HL-60 (cell line): ENCODE measurements at regions not wholly inside any gene's neighbourhood (a gene's known extent, or its start where the extent isn't known, plus 50 kb on each side); places are given as distances from the start of the nearest gene placed in this dataset.

ENCODE experiments used
- SPI1 ChIP-seq: IDR thresholded peaks from 2 replicates; pipeline ENCODE4 v1.6.1; 2012; ENCODE audit warnings: low read depth, mild to moderate bottlenecking, borderline replicate concordance
- TF ChIP-seq, protein P1 (sequence below): IDR thresholded peaks from one replicate; pipeline ENCODE4 v1.5.1; 2011; ENCODE audit warnings: low read length, control low read depth, inconsistent platforms; ENCODE audit not compliant: insufficient read depth

DNA sequence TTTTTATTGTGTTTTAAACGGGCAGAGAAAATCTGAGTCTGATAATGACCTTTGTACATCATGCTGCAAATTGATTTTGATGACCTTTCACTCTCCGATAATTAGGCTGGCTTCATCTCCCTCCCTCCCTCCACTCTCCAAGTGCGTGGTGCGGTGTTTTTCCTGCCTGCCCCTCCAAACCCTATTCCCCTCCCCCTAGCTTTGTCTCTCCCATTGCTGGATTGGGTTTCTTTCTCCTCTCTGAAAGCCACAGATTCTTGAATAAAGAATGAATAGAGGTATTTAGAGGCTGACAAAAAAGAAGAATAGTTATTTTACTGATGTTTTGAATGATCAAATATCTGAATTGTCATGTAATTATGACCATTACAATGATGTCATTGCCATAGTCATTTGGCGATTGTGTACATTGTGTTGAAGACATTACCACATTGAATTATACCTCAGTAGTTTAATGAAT is 571.1 kb upstream of the ZNF608 start:
- TF ChIP-seq, protein P1, sequence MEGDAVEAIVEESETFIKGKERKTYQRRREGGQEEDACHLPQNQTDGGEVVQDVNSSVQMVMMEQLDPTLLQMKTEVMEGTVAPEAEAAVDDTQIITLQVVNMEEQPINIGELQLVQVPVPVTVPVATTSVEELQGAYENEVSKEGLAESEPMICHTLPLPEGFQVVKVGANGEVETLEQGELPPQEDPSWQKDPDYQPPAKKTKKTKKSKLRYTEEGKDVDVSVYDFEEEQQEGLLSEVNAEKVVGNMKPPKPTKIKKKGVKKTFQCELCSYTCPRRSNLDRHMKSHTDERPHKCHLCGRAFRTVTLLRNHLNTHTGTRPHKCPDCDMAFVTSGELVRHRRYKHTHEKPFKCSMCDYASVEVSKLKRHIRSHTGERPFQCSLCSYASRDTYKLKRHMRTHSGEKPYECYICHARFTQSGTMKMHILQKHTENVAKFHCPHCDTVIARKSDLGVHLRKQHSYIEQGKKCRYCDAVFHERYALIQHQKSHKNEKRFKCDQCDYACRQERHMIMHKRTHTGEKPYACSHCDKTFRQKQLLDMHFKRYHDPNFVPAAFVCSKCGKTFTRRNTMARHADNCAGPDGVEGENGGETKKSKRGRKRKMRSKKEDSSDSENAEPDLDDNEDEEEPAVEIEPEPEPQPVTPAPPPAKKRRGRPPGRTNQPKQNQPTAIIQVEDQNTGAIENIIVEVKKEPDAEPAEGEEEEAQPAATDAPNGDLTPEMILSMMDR, result no peak
- no peak for TF ChIP-seq SPI1
